ENCODE measurements at regions not wholly inside any gene's neighbourhood (a gene's known extent, or its start where the extent isn't known, plus 50 kb on each side); places are given as distances from the start of the nearest gene placed in this dataset.
"Not testable (repeated sequence)": the region's sequence is repeated elsewhere in the genome, so short reads cannot be mapped to it uniquely, and the experiment has no call there.

- Histone ChIP-seq H3K23me2 (ENCODE audit: insufficient read length, low read depth, low read length, poor library complexity, severe bottlenecking) (no peaks in the 10 kb centered on the region), H4K91ac (ENCODE audit: insufficient read length, low read depth, low read length) (no peak overlapping the region), H2AFZ (ENCODE audit: low read length) (no peak overlapping the region), H3K4me1 (ENCODE audit: insufficient read depth, low read length) (no peaks in the 10 kb centered on the region), H3K27ac (ENCODE audit: insufficient read length, low read depth, low read length) (no peak overlapping the region), H4K20me1 (ENCODE audit: control insufficient read depth, insufficient read depth, insufficient read length) (no peaks in the 10 kb centered on the region), H3K79me1 (ENCODE audit: insufficient read depth, low read depth, low read length, poor library complexity, severe bottlenecking) (no peaks in the 10 kb centered on the region), H2BK120ac (ENCODE audit: low read depth, low read length, poor library complexity, severe bottlenecking) (no peak overlapping the region), H3K18ac (ENCODE audit: insufficient read length, low read depth, low read length) (no peak overlapping the region), H4K5ac (ENCODE audit: insufficient read length, low read depth, low read length) (no peak overlapping the region), H3K23ac (ENCODE audit: insufficient read length, low read depth, low read length) (no peak overlapping the region), H2BK15ac (ENCODE audit: low read depth, low read length) (no peak overlapping the region), H3K27me3 (ENCODE audit: insufficient read depth, low read length) (no peaks in the 10 kb centered on the region), H3K56ac (ENCODE audit: insufficient read length, low read depth, low read length) (no peak overlapping the region), H3K9me3 (ENCODE audit: control insufficient read depth, low read depth, low read length) (no peaks in the 10 kb centered on the region), H3K4me2 (ENCODE audit: insufficient read depth, insufficient read length, low read length) (no peak overlapping the region), H2BK20ac (ENCODE audit: low read depth, low read length, poor library complexity, severe bottlenecking) (no peak overlapping the region), H3K14ac (ENCODE audit: insufficient read depth, low read length) (no peak overlapping the region), H2BK5ac (ENCODE audit: insufficient read length, low read length) (no peak overlapping the region), H2AK5ac (ENCODE audit: insufficient read length, low read length) (no peak overlapping the region), H3K9ac (ENCODE audit: extremely low read depth, insufficient read length, low read length) (no peak overlapping the region), H4K8ac (replicated peaks; ENCODE audit: insufficient read length, low read depth, low read length) (no peak overlapping the region), H2BK12ac (ENCODE audit: insufficient read length, low read depth, low read length) (no peak overlapping the region), H3T11ph (ENCODE audit: low read length) (no peak overlapping the region), H3K4ac (ENCODE audit: low read depth, low read length) (no peak overlapping the region), H3K79me2 (ENCODE audit: insufficient read depth, low read length) (no peaks in the 10 kb centered on the region)
- peaks cover 6 to 9% of the 10 kb centered on the region in 2 experiments; a peak in 4 of 5 replicates for H3K9me3 Mint-ChIP-seq
- H3K36me3 Mint-ChIP-seq (ENCODE audit: insufficient read depth in 1 of 3, low read depth in 3 of 3), result peaks cover 0 to 9% (median 0%) of the 10 kb centered on the region in 3 experiments; a peak in 3 of 7 replicates
- H3K27me3 Mint-ChIP-seq (ENCODE audit: low read depth), result no peaks in the 10 kb centered on the region
- no CpG with 5 or more reads among the region's 8 CpGs for WGBS (ENCODE audit: extremely low coverage, insufficient read length, low lambda C conversion rate)
- H3K27ac Mint-ChIP-seq, result no peak overlapping the region
- no peak for DNase-seq
- H3K4me1 Mint-ChIP-seq, result no peaks in the 10 kb centered on the region
- H3K4me3 Mint-ChIP-seq, result no peak overlapping the region
- TF ChIP-seq CTCF (conservative IDR thresholded peaks at IDR 0.05), result no peak
Measured at GRCh38 chr13:87334176-87334575, 337.0 kb upstream of the SLITRK5 start.

- H3K9me3 ChIP-seq (ENCODE audit: control insufficient read depth, low read depth, low read length); H3K36me3 Mint-ChIP-seq (ENCODE audit: insufficient read depth in 1 of 3, low read depth in 3 of 3); H3K79me2 ChIP-seq (ENCODE audit: insufficient read depth, low read length); H2BK15ac ChIP-seq (ENCODE audit: low read depth, low read length); DNase-seq; H3K4me2 ChIP-seq (ENCODE audit: insufficient read depth, insufficient read length, low read length); H3T11ph ChIP-seq (ENCODE audit: low read length); H2BK20ac ChIP-seq (ENCODE audit: low read depth, low read length, poor library complexity, severe bottlenecking); H3K27me3 Mint-ChIP-seq (ENCODE audit: low read depth); H4K20me1 ChIP-seq (ENCODE audit: control insufficient read depth, insufficient read depth, insufficient read length); H3K23ac ChIP-seq (ENCODE audit: insufficient read length, low read depth, low read length); H2BK5ac ChIP-seq (ENCODE audit: insufficient read length, low read length); H3K27ac ChIP-seq (ENCODE audit: insufficient read length, low read depth, low read length); H3K4ac ChIP-seq (ENCODE audit: low read depth, low read length); H3K4me1 Mint-ChIP-seq; H4K5ac ChIP-seq (ENCODE audit: insufficient read length, low read depth, low read length); H3K18ac ChIP-seq (ENCODE audit: insufficient read length, low read depth, low read length); H3K27ac Mint-ChIP-seq; H3K9me3 Mint-ChIP-seq; H3K14ac ChIP-seq (ENCODE audit: insufficient read depth, low read length); H3K56ac ChIP-seq (ENCODE audit: insufficient read length, low read depth, low read length); H3K27me3 ChIP-seq (ENCODE audit: insufficient read depth, low read length); H3K4me1 ChIP-seq (ENCODE audit: insufficient read depth, low read length); H3K79me1 ChIP-seq (ENCODE audit: insufficient read depth, low read depth, low read length, poor library complexity, severe bottlenecking); H2BK12ac ChIP-seq (ENCODE audit: insufficient read length, low read depth, low read length); H2AK5ac ChIP-seq (ENCODE audit: insufficient read length, low read length); H3K4me3 Mint-ChIP-seq; H4K91ac ChIP-seq (ENCODE audit: insufficient read length, low read depth, low read length); H3K23me2 ChIP-seq (ENCODE audit: insufficient read length, low read depth, low read length, poor library complexity, severe bottlenecking); H2AFZ ChIP-seq (ENCODE audit: low read length); H2BK120ac ChIP-seq (ENCODE audit: low read depth, low read length, poor library complexity, severe bottlenecking); H4K8ac ChIP-seq (replicated peaks; ENCODE audit: insufficient read length, low read depth, low read length); H3K9ac ChIP-seq (ENCODE audit: extremely low read depth, insufficient read length, low read length): not testable (repeated sequence)
- WGBS (ENCODE audit: extremely low coverage, insufficient read length, low lambda C conversion rate), result no CpG with 5 or more reads among the region's 8 CpGs
Measured at GRCh38 chr13:87336346-87336889, 334.8 kb upstream of the SLITRK5 start.

All from H9 (cell line).